ENCODE measurements at regions not wholly inside any gene's neighbourhood (a gene's known extent, or its start where the extent isn't known, plus 50 kb on each side); places are given as distances from the start of the nearest gene placed in this dataset.

- TF ChIP-seq NFRKB (IDR thresholded peaks at IDR 0.05) (no peak), FOXA1 (IDR thresholded peaks at IDR 0.05) (no peak), LEF1 (IDR thresholded peaks at IDR 0.05; ENCODE audit: borderline replicate concordance) (no peak), ELF4 (IDR thresholded peaks at IDR 0.05) (no peak), TARDBP (IDR thresholded peaks at IDR 0.05) (no peak)
These were observed 60.4 kb upstream of the GAREM1 start for GRCh38 chr18:32530947-32531651.
